ENCODE measurements at regions not wholly inside any gene's neighbourhood (a gene's known extent, or its start where the extent isn't known, plus 50 kb on each side); places are given as distances from the start of the nearest gene placed in this dataset.

- no peak for TF ChIP-seq MAX (IDR thresholded peaks at IDR 0.05)
- TF ChIP-seq RAD21 (IDR thresholded peaks at IDR 0.05; ENCODE audit: low read depth): no peak
- no peak for TF ChIP-seq TEAD4 (IDR thresholded peaks at IDR 0.05)
- TF ChIP-seq CREB1 (IDR thresholded peaks at IDR 0.05; ENCODE audit: low read depth): no peak
- no peak for TF ChIP-seq EP300 (IDR thresholded peaks at IDR 0.05; ENCODE audit: borderline replicate concordance)
Observed at GRCh38 chr20:52496191-52496590, 304.6 kb upstream of the ZFP64 start.

- no peak for TF ChIP-seq EGR1 (IDR thresholded peaks at IDR 0.05)
- TF ChIP-seq ZBTB7A (IDR thresholded peaks at IDR 0.05; ENCODE audit: low read depth): no peak
- no peak for TF ChIP-seq TCF12 (IDR thresholded peaks at IDR 0.05; ENCODE audit: low read depth)
- TF ChIP-seq EP300 (IDR thresholded peaks at IDR 0.05; ENCODE audit: borderline replicate concordance): no peak
- TF ChIP-seq TAF1 (IDR thresholded peaks at IDR 0.05; ENCODE audit: low read depth): no peak
- no peak for TF ChIP-seq USF1 (IDR thresholded peaks at IDR 0.05)
- TF ChIP-seq CEBPB (IDR thresholded peaks at IDR 0.05): no peak
- TF ChIP-seq RAD21 (IDR thresholded peaks at IDR 0.05; ENCODE audit: low read depth): no peak
Observed at GRCh38 chr20:52494244-52494643, 302.7 kb upstream of the ZFP64 start.

GRCh38 chr20:52493171-52493721 lies 301.7 kb upstream of the ZFP64 start:
- TF ChIP-seq USF1 (IDR thresholded peaks at IDR 0.05): no peak
- TF ChIP-seq CREB1 (IDR thresholded peaks at IDR 0.05; ENCODE audit: low read depth): no peak
- no peak for TF ChIP-seq REST (IDR thresholded peaks at IDR 0.05; ENCODE audit: low read depth)
- TF ChIP-seq MAX (IDR thresholded peaks at IDR 0.05): no peak
- TF ChIP-seq TCF12 (IDR thresholded peaks at IDR 0.05; ENCODE audit: low read depth): no peak
- no peak for TF ChIP-seq TAF1 (IDR thresholded peaks at IDR 0.05; ENCODE audit: low read depth)
- no peak for TF ChIP-seq RAD21 (IDR thresholded peaks at IDR 0.05; ENCODE audit: low read depth)
- TF ChIP-seq ZBTB7A (IDR thresholded peaks at IDR 0.05; ENCODE audit: low read depth): no peak

GRCh38 chr20:52490711-52491430 lies 299.3 kb upstream of the ZFP64 start:
- TF ChIP-seq USF1 (IDR thresholded peaks at IDR 0.05) (no peak), REST (IDR thresholded peaks at IDR 0.05; ENCODE audit: low read depth) (no peak), MAX (IDR thresholded peaks at IDR 0.05) (no peak)

GRCh38 chr20:52484438-52484837 lies 292.9 kb upstream of the ZFP64 start:
- TF ChIP-seq MAX (IDR thresholded peaks at IDR 0.05): no peak
- TF ChIP-seq CEBPB (IDR thresholded peaks at IDR 0.05): no peak
- TF ChIP-seq YY1 (IDR thresholded peaks at IDR 0.05; ENCODE audit: low read depth): no peak
- no peak for TF ChIP-seq TEAD4 (IDR thresholded peaks at IDR 0.05)
- no peak for TF ChIP-seq ZBTB7A (IDR thresholded peaks at IDR 0.05; ENCODE audit: low read depth)
- no peak for TF ChIP-seq USF1 (IDR thresholded peaks at IDR 0.05)
- no peak for TF ChIP-seq EP300 (IDR thresholded peaks at IDR 0.05; ENCODE audit: borderline replicate concordance)
- no peak for TF ChIP-seq RAD21 (IDR thresholded peaks at IDR 0.05; ENCODE audit: low read depth)
- no peak for TF ChIP-seq NFIC (IDR thresholded peaks at IDR 0.05)
- TF ChIP-seq CREB1 (IDR thresholded peaks at IDR 0.05; ENCODE audit: low read depth): no peak
- no peak for TF ChIP-seq TCF12 (IDR thresholded peaks at IDR 0.05; ENCODE audit: low read depth)
